AG09309 (cell line): ENCODE measurements at regions not wholly inside any gene's neighbourhood (a gene's known extent, or its start where the extent isn't known, plus 50 kb on each side); places are given as distances from the start of the nearest gene placed in this dataset.

Experiments
- DNase-seq: peaks from one replicate; pipeline ENCODE4 v3.0.0-alpha.2; 2010; ENCODE audit warnings: low read depth
- H3K4me3 ChIP-seq: 2 replicates; pipeline ENCODE4 v1.5.1; 2011; ENCODE audit warnings: mild to moderate bottlenecking, low read depth, low read length, moderate library complexity; ENCODE audit not compliant: control insufficient read depth
- TF ChIP-seq, protein P1 (sequence below): IDR thresholded peaks from 2 replicates; pipeline ENCODE4 v1.5.1; 2011; ENCODE audit warnings: mild to moderate bottlenecking, low read depth, low read length, inconsistent platforms; ENCODE audit not compliant: insufficient read depth, control insufficient read depth; ENCODE audit errors: missing control alignments

DNA sequence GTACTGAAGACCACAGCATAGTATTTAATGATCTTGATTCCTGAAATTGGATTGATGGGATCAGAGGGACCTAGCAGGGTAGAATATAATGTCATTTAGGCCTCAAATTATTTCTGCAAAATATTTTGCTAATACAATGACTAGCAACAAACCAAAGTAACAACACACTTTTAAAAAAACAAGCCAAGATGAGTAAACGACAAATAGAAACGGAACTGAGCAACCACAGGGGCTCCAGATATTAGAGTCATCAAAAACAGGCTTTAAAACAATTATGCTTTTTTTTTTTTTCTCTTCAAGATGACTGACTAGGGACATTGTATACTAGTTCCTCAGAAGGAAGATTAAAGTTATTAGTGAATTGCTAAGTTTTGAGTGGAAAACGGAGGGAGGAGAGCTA is 447.1 kb upstream of the MMADHC start:
- H3K4me3 ChIP-seq, result no peak overlapping the region
- no peak for DNase-seq
- TF ChIP-seq, protein P1, sequence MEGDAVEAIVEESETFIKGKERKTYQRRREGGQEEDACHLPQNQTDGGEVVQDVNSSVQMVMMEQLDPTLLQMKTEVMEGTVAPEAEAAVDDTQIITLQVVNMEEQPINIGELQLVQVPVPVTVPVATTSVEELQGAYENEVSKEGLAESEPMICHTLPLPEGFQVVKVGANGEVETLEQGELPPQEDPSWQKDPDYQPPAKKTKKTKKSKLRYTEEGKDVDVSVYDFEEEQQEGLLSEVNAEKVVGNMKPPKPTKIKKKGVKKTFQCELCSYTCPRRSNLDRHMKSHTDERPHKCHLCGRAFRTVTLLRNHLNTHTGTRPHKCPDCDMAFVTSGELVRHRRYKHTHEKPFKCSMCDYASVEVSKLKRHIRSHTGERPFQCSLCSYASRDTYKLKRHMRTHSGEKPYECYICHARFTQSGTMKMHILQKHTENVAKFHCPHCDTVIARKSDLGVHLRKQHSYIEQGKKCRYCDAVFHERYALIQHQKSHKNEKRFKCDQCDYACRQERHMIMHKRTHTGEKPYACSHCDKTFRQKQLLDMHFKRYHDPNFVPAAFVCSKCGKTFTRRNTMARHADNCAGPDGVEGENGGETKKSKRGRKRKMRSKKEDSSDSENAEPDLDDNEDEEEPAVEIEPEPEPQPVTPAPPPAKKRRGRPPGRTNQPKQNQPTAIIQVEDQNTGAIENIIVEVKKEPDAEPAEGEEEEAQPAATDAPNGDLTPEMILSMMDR, result no peak

DNA sequence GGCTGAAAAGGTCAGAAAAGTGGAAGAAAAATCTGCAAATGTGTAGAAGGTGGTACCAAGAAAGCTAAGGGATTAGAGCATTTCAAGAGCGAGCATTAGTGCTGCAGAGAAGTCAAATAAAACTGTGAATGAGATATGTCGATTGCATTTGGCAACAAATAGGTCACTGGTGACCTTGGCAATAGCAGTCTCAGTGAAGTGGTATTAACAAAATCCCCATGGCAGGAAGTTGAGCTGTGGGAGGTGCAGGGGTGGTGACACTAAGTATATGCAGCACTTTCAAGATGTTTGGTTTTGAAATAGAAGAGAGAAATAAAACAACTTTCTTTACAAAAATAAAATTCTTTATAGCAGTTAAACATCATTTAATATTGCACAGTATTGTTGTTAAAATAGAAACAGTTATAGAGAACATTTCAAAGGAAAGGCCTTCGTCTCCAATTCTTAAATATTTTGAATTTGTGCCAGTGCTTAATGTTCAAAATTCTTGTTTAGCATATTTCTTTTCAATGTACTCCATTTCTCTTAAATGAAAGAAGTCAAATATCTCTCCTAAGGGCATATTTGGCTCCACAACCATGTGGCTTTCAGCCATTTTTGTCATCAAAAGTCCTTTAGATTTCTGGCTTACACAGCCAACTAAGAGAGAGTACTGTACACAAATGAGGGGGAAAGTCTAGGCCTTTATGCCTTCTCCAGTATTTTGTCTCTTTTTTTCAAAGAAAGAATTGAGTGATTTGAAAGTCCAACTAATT is 443.0 kb upstream of the MMADHC start:
- H3K4me3 ChIP-seq, result no peak overlapping the region
- TF ChIP-seq, protein P1, result no peak
- no peak for DNase-seq

- DNase-seq, result no peak
- TF ChIP-seq, protein P1, result no peak
- no peak overlapping the region for H3K4me3 ChIP-seq
Observed at GRCh38 chr2:150028322-150028721, 440.7 kb upstream of the MMADHC start.

- no peak overlapping the region for H3K4me3 ChIP-seq
- TF ChIP-seq, protein P1, result no peak
- DNase-seq, result no peak
Observed at GRCh38 chr2:150027164-150027563, 439.6 kb upstream of the MMADHC start.

DNA sequence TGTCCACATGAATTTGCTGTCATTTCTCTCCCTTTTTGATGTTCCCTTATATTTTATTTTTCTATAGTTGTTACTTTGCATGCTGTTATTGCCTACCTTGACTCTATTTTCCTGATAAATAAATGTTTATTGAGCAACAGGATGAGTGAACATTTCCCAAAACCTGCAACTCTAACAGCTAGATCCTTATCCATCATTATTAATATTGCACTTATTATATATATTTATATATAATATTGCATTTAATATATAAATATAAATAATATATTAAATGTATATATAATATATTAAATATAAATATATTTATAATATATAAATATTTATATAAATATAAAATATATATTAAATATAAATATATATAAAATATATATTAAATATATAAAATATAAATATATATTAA is 436.1 kb upstream of the MMADHC start:
- TF ChIP-seq, protein P1, result no peak
- no peak for DNase-seq
- H3K4me3 ChIP-seq, result no peak overlapping the region

GRCh38 chr2:150023044-150023443 is 435.5 kb upstream of the MMADHC start:
- TF ChIP-seq, protein P1, result no peak
- no peak overlapping the region for H3K4me3 ChIP-seq
- DNase-seq, result no peak

DNA sequence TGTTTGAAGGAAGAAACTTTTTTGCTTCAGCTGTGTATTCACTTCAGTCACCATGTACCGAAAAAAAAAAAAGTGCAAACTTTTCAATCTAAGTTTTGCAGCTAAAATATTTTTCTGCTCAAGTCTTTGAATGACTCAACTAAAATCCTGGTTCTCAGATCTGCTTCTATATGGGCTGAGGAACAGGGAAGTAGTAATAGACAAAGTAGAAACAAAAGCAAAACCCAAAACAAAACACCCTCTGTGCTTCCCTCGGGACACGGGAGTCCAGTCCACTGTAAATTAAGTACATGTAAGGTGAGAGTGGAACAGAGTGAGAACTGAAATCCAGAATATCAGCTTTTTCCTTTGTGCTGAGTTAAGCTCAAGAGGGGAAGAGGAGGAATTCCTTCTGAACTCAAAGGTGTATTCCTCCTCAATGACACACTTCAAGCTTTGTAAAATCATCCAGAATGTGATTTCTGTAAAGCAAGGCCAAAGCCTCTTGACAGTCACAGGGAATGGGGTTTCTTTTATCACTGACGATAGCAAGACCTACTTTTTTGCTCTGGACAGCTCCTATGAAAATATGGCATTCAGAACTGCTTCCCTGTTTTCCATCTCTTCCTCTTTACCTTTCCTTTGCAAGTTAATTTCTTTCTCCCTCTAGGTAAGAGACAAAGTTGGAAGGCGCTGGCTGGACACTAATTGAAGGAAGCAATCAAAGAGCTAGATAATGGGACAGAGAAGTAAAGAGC is 433.5 kb upstream of the MMADHC start:
- TF ChIP-seq, protein P1, result no peak
- DNase-seq, result no peak
- H3K4me3 ChIP-seq, result no peak overlapping the region
